ENCODE measurements at regions not wholly inside any gene's neighbourhood (a gene's known extent, or its start where the extent isn't known, plus 50 kb on each side); places are given as distances from the start of the nearest gene placed in this dataset.

DNA sequence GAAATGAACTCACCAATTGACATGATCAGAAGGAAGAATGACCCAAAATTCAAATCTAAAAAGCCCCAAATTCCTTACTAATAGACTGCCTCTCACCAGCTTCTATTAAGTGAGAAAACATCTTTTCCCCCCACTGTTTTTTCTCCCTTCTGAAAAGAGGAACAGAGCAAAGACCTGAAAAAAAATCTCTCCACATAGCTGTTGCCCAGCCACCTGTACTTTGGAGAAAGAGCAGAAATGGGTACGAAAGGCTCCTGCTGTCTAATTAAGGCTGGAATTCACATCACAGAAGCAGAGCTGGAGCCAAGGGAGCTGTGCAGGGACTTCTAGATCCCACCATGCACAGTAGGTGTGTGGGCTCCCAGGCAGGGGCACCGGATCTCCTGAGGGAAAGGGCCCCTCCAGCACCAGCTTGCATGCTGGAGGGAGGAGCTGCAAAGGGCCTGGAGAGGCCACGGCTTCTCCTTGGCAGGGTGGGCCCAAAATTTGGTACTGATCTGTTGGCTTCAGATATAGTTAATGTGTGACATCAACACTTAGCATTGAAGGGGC is 73.2 kb upstream of the DUSP22 start:
- TF ChIP-seq, protein P1, sequence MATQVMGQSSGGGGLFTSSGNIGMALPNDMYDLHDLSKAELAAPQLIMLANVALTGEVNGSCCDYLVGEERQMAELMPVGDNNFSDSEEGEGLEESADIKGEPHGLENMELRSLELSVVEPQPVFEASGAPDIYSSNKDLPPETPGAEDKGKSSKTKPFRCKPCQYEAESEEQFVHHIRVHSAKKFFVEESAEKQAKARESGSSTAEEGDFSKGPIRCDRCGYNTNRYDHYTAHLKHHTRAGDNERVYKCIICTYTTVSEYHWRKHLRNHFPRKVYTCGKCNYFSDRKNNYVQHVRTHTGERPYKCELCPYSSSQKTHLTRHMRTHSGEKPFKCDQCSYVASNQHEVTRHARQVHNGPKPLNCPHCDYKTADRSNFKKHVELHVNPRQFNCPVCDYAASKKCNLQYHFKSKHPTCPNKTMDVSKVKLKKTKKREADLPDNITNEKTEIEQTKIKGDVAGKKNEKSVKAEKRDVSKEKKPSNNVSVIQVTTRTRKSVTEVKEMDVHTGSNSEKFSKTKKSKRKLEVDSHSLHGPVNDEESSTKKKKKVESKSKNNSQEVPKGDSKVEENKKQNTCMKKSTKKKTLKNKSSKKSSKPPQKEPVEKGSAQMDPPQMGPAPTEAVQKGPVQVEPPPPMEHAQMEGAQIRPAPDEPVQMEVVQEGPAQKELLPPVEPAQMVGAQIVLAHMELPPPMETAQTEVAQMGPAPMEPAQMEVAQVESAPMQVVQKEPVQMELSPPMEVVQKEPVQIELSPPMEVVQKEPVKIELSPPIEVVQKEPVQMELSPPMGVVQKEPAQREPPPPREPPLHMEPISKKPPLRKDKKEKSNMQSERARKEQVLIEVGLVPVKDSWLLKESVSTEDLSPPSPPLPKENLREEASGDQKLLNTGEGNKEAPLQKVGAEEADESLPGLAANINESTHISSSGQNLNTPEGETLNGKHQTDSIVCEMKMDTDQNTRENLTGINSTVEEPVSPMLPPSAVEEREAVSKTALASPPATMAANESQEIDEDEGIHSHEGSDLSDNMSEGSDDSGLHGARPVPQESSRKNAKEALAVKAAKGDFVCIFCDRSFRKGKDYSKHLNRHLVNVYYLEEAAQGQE (IDR thresholded peaks at IDR 0.05; ENCODE audit: insufficient read depth in 1 of 2, low read depth in 2 of 2, low read length in 1 of 2) = no peak
- TF ChIP-seq POLR2AphosphoS5 (IDR thresholded peaks at IDR 0.05; ENCODE audit: low read depth, low read length) (no peak), CTCF (IDR thresholded peaks at IDR 0.05) (no peak)

Data from Panc1 (cell line).